ENCODE measurements at regions not wholly inside any gene's neighbourhood (a gene's known extent, or its start where the extent isn't known, plus 50 kb on each side); places are given as distances from the start of the nearest gene placed in this dataset.

GRCh38 chr7:156049366-156049765 is 237.1 kb upstream of the SHH start:
- Mint-ChIP-seq H3K4me3 (no peak overlapping the region), H3K36me3 (ENCODE audit: low read depth) (no peaks in the 10 kb centered on the region), H3K27ac (no peak overlapping the region), H3K4me1 (no peaks in the 10 kb centered on the region), H3K9me3 (peaks cover 15% of the 10 kb centered on the region; the same call in 2 of the 3 replicates), H3K27me3 (ENCODE audit: insufficient read depth, low read depth, poor library complexity) (peaks cover 6% of the 10 kb centered on the region)
- TF ChIP-seq POLR2AphosphoS5 (IDR thresholded peaks at IDR 0.05; ENCODE audit: low read depth): no peak
- TF ChIP-seq, protein P1, sequence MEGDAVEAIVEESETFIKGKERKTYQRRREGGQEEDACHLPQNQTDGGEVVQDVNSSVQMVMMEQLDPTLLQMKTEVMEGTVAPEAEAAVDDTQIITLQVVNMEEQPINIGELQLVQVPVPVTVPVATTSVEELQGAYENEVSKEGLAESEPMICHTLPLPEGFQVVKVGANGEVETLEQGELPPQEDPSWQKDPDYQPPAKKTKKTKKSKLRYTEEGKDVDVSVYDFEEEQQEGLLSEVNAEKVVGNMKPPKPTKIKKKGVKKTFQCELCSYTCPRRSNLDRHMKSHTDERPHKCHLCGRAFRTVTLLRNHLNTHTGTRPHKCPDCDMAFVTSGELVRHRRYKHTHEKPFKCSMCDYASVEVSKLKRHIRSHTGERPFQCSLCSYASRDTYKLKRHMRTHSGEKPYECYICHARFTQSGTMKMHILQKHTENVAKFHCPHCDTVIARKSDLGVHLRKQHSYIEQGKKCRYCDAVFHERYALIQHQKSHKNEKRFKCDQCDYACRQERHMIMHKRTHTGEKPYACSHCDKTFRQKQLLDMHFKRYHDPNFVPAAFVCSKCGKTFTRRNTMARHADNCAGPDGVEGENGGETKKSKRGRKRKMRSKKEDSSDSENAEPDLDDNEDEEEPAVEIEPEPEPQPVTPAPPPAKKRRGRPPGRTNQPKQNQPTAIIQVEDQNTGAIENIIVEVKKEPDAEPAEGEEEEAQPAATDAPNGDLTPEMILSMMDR (conservative IDR thresholded peaks at IDR 0.05; ENCODE audit: low read depth in 2 of 2): no peak
- H3K4me1 ChIP-seq (ENCODE audit: insufficient read depth): no peaks in the 10 kb centered on the region
- H3F3A ChIP-seq (replicated peaks; ENCODE audit: low read depth): no peaks in the 10 kb centered on the region
- ATAC-seq (no peak), DNase-seq (ENCODE audit: low spot score) (no peak)
- no peaks in the 10 kb centered on the region for H4K20me1 ChIP-seq (replicated peaks; ENCODE audit: insufficient read depth)
- H3K9me2 ChIP-seq (ENCODE audit: insufficient read depth): no peaks in the 10 kb centered on the region
- H3K4me2 ChIP-seq: no peak overlapping the region
- H3K27me3 ChIP-seq (ENCODE audit: insufficient read depth): no peaks in the 10 kb centered on the region
- no peak overlapping the region for H2AFZ ChIP-seq
- H3K36me3 ChIP-seq (ENCODE audit: insufficient read depth): no peaks in the 10 kb centered on the region; the same call in 1 of the 2 replicates
- H3K79me2 ChIP-seq (replicated peaks; ENCODE audit: insufficient read depth): no peaks in the 10 kb centered on the region
- no peak overlapping the region for H3K4me3 ChIP-seq
- no peak overlapping the region for H3K27ac ChIP-seq (ENCODE audit: low read depth)

- TF ChIP-seq EZH2 (IDR thresholded peaks at IDR 0.05; ENCODE audit: low read depth, unreplicated experiment) (no peak), CREB1 (CRISPR knock-in tag; IDR thresholded peaks at IDR 0.05; ENCODE audit: low read depth) (no peak)
- H3K36me3 ChIP-seq (ENCODE audit: insufficient read depth): no peaks in the 10 kb centered on the region; the same call in 1 of the 2 replicates
- no peak for ATAC-seq
- no peak overlapping the region for H3K4me3 ChIP-seq
- no peaks in the 10 kb centered on the region for H4K20me1 ChIP-seq (replicated peaks; ENCODE audit: insufficient read depth)
- peaks cover under 1% of the 10 kb centered on the region for H3K27me3 Mint-ChIP-seq (ENCODE audit: insufficient read depth, low read depth, poor library complexity)
- no peak overlapping the region for H3K27ac Mint-ChIP-seq
- H3K79me2 ChIP-seq (replicated peaks; ENCODE audit: insufficient read depth): no peaks in the 10 kb centered on the region
- no peak overlapping the region for H3K4me2 ChIP-seq
- H3K9me2 ChIP-seq (ENCODE audit: insufficient read depth): no peaks in the 10 kb centered on the region
- DNase-seq (ENCODE audit: low spot score): no peak
- H2AFZ ChIP-seq: no peak overlapping the region
- H3F3A ChIP-seq (replicated peaks; ENCODE audit: low read depth): no peaks in the 10 kb centered on the region
- H3K4me1 Mint-ChIP-seq: peaks cover 7% of the 10 kb centered on the region; the same call in 2 of the 3 replicates
- no peak overlapping the region for H3K27ac ChIP-seq (ENCODE audit: low read depth)
- no peak overlapping the region for H3K4me3 Mint-ChIP-seq
- peaks cover 1% of the 10 kb centered on the region; the same call in 1 of the 3 replicates for H3K9me3 Mint-ChIP-seq
- no peaks in the 10 kb centered on the region for H3K4me1 ChIP-seq (ENCODE audit: insufficient read depth)
- no peaks in the 10 kb centered on the region for H3K27me3 ChIP-seq (ENCODE audit: insufficient read depth)
- H3K36me3 Mint-ChIP-seq (ENCODE audit: low read depth): no peaks in the 10 kb centered on the region
Measured at GRCh38 chr7:156046031-156046560, 233.8 kb upstream of the SHH start.

DNA sequence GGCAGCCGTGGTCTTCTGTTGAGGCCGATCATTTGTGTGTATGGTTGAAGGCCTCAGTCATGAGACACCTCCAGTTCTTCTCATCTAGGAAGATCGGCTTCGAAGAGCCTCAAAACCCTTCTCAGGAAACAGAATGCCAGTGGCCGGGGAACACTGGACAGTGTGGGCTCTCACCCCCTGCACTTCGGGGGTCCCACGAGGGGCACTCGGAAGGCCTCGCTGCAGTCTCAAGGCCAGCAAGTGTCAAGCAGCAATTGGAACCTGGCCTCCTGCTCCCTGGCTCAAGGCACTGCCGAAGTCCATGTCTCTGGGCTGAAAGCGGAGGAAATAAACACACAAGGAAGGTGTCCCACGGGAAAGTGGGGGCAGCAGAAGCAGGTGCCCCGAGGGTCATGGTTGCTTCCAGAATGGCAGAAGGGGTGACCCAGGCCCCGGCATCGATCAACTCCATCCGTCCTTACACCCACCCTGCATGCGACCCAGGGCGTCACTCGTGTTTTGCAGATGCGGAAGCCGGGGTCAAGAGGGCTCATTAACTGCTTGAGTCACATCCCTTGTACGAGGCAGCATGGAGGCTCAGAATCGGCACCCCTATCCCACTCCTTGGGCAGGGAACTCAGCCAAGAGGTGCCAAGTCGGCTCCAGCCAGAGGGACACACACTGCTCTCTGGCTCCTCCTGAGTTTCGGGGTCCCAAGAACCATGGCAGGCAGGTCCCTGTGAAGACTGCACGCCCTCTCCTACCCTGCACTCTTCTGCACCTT is 231.3 kb upstream of the SHH start:
- Mint-ChIP-seq H3K9me3 (no peaks in the 10 kb centered on the region), H3K4me3 (no peak overlapping the region), H3K27ac (no peak overlapping the region), H3K4me1 (peaks cover 7% of the 10 kb centered on the region; the same call in 2 of the 3 replicates), H3K27me3 (ENCODE audit: insufficient read depth, low read depth, poor library complexity) (peaks cover 6% of the 10 kb centered on the region), H3K36me3 (ENCODE audit: low read depth) (no peaks in the 10 kb centered on the region)
- no peaks in the 10 kb centered on the region for H3K79me2 ChIP-seq (replicated peaks; ENCODE audit: insufficient read depth)
- DNase-seq (ENCODE audit: low spot score) (no peak), ATAC-seq (no peak)
- no peak overlapping the region for H2AFZ ChIP-seq
- no peaks in the 10 kb centered on the region for H3K27me3 ChIP-seq (ENCODE audit: insufficient read depth)
- no peak overlapping the region for H3K4me2 ChIP-seq
- H4K20me1 ChIP-seq (replicated peaks; ENCODE audit: insufficient read depth): no peaks in the 10 kb centered on the region
- no peaks in the 10 kb centered on the region for H3K9me2 ChIP-seq (ENCODE audit: insufficient read depth)
- H3K36me3 ChIP-seq (ENCODE audit: insufficient read depth): no peaks in the 10 kb centered on the region; the same call in 1 of the 2 replicates
- H3K27ac ChIP-seq (ENCODE audit: low read depth): no peak overlapping the region
- H3F3A ChIP-seq (replicated peaks; ENCODE audit: low read depth): no peaks in the 10 kb centered on the region
- no peak overlapping the region for H3K4me3 ChIP-seq
- no peaks in the 10 kb centered on the region for H3K4me1 ChIP-seq (ENCODE audit: insufficient read depth)
- TF ChIP-seq CREB1 (CRISPR knock-in tag; IDR thresholded peaks at IDR 0.05; ENCODE audit: low read depth) (no peak), POLR2AphosphoS5 (IDR thresholded peaks at IDR 0.05; ENCODE audit: low read depth) (no peak), NANOG (IDR thresholded peaks at IDR 0.05; ENCODE audit: borderline replicate concordance) (no peak), STAT1 (IDR thresholded peaks at IDR 0.05; ENCODE audit: unreplicated experiment) (no peak), ETS1 (IDR thresholded peaks at IDR 0.05) (no peak), EZH2 (IDR thresholded peaks at IDR 0.05; ENCODE audit: low read depth, unreplicated experiment) (no peak), ZNF114 (CRISPR knock-in tag; IDR thresholded peaks at IDR 0.05) (no peak), EZH2phosphoT487 (IDR thresholded peaks at IDR 0.05; ENCODE audit: unreplicated experiment) (no peak)
- TF ChIP-seq, protein P2, sequence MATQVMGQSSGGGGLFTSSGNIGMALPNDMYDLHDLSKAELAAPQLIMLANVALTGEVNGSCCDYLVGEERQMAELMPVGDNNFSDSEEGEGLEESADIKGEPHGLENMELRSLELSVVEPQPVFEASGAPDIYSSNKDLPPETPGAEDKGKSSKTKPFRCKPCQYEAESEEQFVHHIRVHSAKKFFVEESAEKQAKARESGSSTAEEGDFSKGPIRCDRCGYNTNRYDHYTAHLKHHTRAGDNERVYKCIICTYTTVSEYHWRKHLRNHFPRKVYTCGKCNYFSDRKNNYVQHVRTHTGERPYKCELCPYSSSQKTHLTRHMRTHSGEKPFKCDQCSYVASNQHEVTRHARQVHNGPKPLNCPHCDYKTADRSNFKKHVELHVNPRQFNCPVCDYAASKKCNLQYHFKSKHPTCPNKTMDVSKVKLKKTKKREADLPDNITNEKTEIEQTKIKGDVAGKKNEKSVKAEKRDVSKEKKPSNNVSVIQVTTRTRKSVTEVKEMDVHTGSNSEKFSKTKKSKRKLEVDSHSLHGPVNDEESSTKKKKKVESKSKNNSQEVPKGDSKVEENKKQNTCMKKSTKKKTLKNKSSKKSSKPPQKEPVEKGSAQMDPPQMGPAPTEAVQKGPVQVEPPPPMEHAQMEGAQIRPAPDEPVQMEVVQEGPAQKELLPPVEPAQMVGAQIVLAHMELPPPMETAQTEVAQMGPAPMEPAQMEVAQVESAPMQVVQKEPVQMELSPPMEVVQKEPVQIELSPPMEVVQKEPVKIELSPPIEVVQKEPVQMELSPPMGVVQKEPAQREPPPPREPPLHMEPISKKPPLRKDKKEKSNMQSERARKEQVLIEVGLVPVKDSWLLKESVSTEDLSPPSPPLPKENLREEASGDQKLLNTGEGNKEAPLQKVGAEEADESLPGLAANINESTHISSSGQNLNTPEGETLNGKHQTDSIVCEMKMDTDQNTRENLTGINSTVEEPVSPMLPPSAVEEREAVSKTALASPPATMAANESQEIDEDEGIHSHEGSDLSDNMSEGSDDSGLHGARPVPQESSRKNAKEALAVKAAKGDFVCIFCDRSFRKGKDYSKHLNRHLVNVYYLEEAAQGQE (IDR thresholded peaks at IDR 0.05; ENCODE audit: unreplicated experiment): no peak

Measured in GM23338 (cell line).